IMR-90 (cell line): ENCODE measurements at regions not wholly inside any gene's neighbourhood (a gene's known extent, or its start where the extent isn't known, plus 50 kb on each side); places are given as distances from the start of the nearest gene placed in this dataset.

Experiments
- ATAC-seq: fragments of 200-7000 bp; cut with Tn5 transposase; 2 replicates; pipeline ENCODE4 v1.9.1; 2020; ENCODE audit warnings: low read depth, mild to moderate bottlenecking, moderate library complexity
- BruUV-seq: library from RNA; stranded (reverse); fragments of 400-500 nt; replicated peaks from 2 replicates; lab custom pipeline; 2021; lab: Mats Ljungman, UMichigan
- CTCF ChIA-PET: fragments of 300-600 bp; formaldehyde crosslinking; extraction: SDS; loops from one replicate; lab custom pipeline; 2021; ENCODE audit warnings: antibody characterized with exemption; lab: Yijun Ruan, JAX
- POLR2A ChIA-PET: fragments of 300-600 bp; sonication (Branson Sonifier 250); formaldehyde crosslinking; loops from one replicate; lab custom pipeline; 2022; ENCODE audit warnings: antibody characterized with exemption; ENCODE audit not compliant: unreplicated experiment; lab: Charles Lee
- DNase-seq: peaks from one replicate; pipeline ENCODE4 v3.0.0; 2013
- H2AFZ ChIP-seq: replicated peaks from 2 replicates; pipeline ENCODE3; 2013; ENCODE audit warnings: low read length, mild to moderate bottlenecking; ENCODE audit not compliant: poor library complexity
- H2AK5ac ChIP-seq: 2 replicates; pipeline ENCODE4 v1.6.1; 2013; ENCODE audit warnings: low read depth, low read length, inconsistent platforms
- H2AK9ac ChIP-seq: replicated peaks from 2 replicates; pipeline ENCODE3; 2013; ENCODE audit warnings: mild to moderate bottlenecking, low read depth, low read length, moderate library complexity; ENCODE audit not compliant: poor library complexity
- H2BK120ac ChIP-seq: 2 replicates; pipeline ENCODE4 v1.6.1; 2013; ENCODE audit warnings: low read depth, low read length, inconsistent platforms
- H2BK15ac ChIP-seq: 3 replicates; pipeline ENCODE4 v1.6.1; 2013; ENCODE audit warnings: low read depth, low read length, inconsistent platforms
- H2BK20ac ChIP-seq: 2 replicates; pipeline ENCODE4 v1.6.1; 2013; ENCODE audit warnings: low read depth, mild to moderate bottlenecking, inconsistent platforms, low read length, moderate library complexity
- H2BK5ac ChIP-seq: 2 replicates; pipeline ENCODE4 v1.6.1; 2013; ENCODE audit warnings: mild to moderate bottlenecking, low read depth, low read length, inconsistent platforms; ENCODE audit not compliant: poor library complexity, severe bottlenecking
- H3K14ac ChIP-seq: replicated peaks from 2 replicates; pipeline ENCODE4 v1.6.1; 2013; ENCODE audit warnings: low read depth, low read length, inconsistent platforms
- H3K18ac ChIP-seq: 2 replicates; pipeline ENCODE4 v1.6.1; 2013; ENCODE audit warnings: low read depth, low read length, control low read depth
- H3K23ac ChIP-seq: 2 replicates; pipeline ENCODE4 v1.6.1; 2013; ENCODE audit warnings: low read depth, low read length, inconsistent platforms
- H3K27ac ChIP-seq: 2 replicates; pipeline ENCODE4 v1.5.1; 2013; ENCODE audit warnings: mild to moderate bottlenecking, control low read depth, low read length; ENCODE audit not compliant: insufficient read depth
- H3K27me3 ChIP-seq: 2 replicates; pipeline ENCODE4 v1.6.1; 2013; ENCODE audit warnings: low read length; ENCODE audit not compliant: control insufficient read depth, insufficient read depth
- H3K36me3 ChIP-seq: 2 replicates; pipeline ENCODE4 v1.6.1; 2013; ENCODE audit warnings: low read length, mixed read lengths; ENCODE audit not compliant: control insufficient read depth, insufficient read depth
- H3K4ac ChIP-seq: 2 replicates; pipeline ENCODE4 v1.6.1; 2013; ENCODE audit warnings: low read depth, low read length, inconsistent platforms
- H3K4me1 ChIP-seq: 2 replicates; pipeline ENCODE4 v1.6.1; 2013; ENCODE audit warnings: low read length, mixed read lengths; ENCODE audit not compliant: control insufficient read depth, insufficient read depth
- H3K4me2 ChIP-seq: 2 replicates; pipeline ENCODE4 v1.6.1; 2013; ENCODE audit warnings: low read depth, mild to moderate bottlenecking, control low read depth, low read length, moderate library complexity
- H3K4me3 ChIP-seq: 2 replicates; pipeline ENCODE4 v1.5.1; 2013; ENCODE audit warnings: low read depth, mild to moderate bottlenecking, control low read depth, low read length, moderate library complexity; ENCODE audit not compliant: insufficient read depth
- H3K56ac ChIP-seq: 2 replicates; pipeline ENCODE4 v1.6.1; 2013; ENCODE audit warnings: low read length, inconsistent platforms; ENCODE audit not compliant: insufficient read depth; ENCODE audit errors: extremely low read depth
- H3K79me1 ChIP-seq, 2 experiments: 2 replicates each; pipeline ENCODE4 v1.6.1; 2013; ENCODE audit warnings: low read length in 2 of 2, inconsistent platforms in 1 of 2, low read depth in 1 of 2
- H3K9ac ChIP-seq: 2 replicates; pipeline ENCODE4 v1.6.1; 2013; ENCODE audit warnings: low read depth, low read length, control low read depth
- H3K9me1 ChIP-seq: 2 replicates; pipeline ENCODE4 v1.6.1; 2013; ENCODE audit warnings: low read length, inconsistent platforms; ENCODE audit not compliant: insufficient read depth
- H3K9me3 ChIP-seq: 2 replicates; pipeline ENCODE4 v1.6.1; 2013; ENCODE audit warnings: low read length; ENCODE audit not compliant: control insufficient read depth, insufficient read depth
- H4K20me1 ChIP-seq: 2 replicates; pipeline ENCODE4 v1.6.1; 2013; ENCODE audit warnings: low read length, inconsistent platforms; ENCODE audit not compliant: insufficient read depth
- H4K5ac ChIP-seq: 2 replicates; pipeline ENCODE4 v1.6.1; 2013; ENCODE audit warnings: mild to moderate bottlenecking, low read depth, low read length, control low read depth
- H4K8ac ChIP-seq, 2 experiments: 2 replicates each; pipeline ENCODE4 v1.6.1; 2013; ENCODE audit warnings: low read depth in 2 of 2, low read length in 2 of 2, control low read depth in 1 of 2, inconsistent platforms in 1 of 2
- H4K91ac ChIP-seq: 2 replicates; pipeline ENCODE4 v1.6.1; 2013; ENCODE audit warnings: low read depth, low read length, inconsistent platforms; ENCODE audit not compliant: insufficient read depth
- BHLHE40 ChIP-seq: fragments of 150-350 bp; IDR thresholded peaks from 2 replicates; pipeline ENCODE4 v1.6.1; 2016; ENCODE audit warnings: mild to moderate bottlenecking, low read depth, low read length
- CEBPB ChIP-seq: IDR thresholded peaks from 2 replicates; pipeline ENCODE4 v1.6.1; 2012; ENCODE audit warnings: low read depth, low read length, improper control_type of control experiment
- FOS ChIP-seq: fragments of 150-350 bp; IDR thresholded peaks from 2 replicates; pipeline ENCODE4 v1.6.1; 2016; ENCODE audit warnings: low read depth, low read length
- MAFK ChIP-seq: IDR thresholded peaks from 2 replicates; pipeline ENCODE4 v1.6.1; 2012; ENCODE audit warnings: low read depth, low read length, improper control_type of control experiment
- MAZ ChIP-seq: IDR thresholded peaks from 2 replicates; pipeline ENCODE4 v1.6.1; 2012; ENCODE audit warnings: low read depth, mild to moderate bottlenecking, low read length, improper control_type of control experiment, moderate library complexity, borderline replicate concordance
- MXI1 ChIP-seq: IDR thresholded peaks from 2 replicates; pipeline ENCODE4 v1.6.1; 2012; ENCODE audit warnings: low read depth, mild to moderate bottlenecking, low read length, moderate library complexity, borderline replicate concordance
- NFE2L2 ChIP-seq: fragments of 150-350 bp; IDR thresholded peaks from 2 replicates; pipeline ENCODE4 v1.6.1; 2016; ENCODE audit warnings: low read depth, mild to moderate bottlenecking, low read length
- POLR2A ChIP-seq: IDR thresholded peaks from 2 replicates; pipeline ENCODE4 v1.6.1; 2012; ENCODE audit warnings: mild to moderate bottlenecking, low read depth, low read length
- RAD21 ChIP-seq: IDR thresholded peaks from 2 replicates; pipeline ENCODE4 v1.6.1; 2012; ENCODE audit warnings: low read length, improper control_type of control experiment
- RCOR1 ChIP-seq: IDR thresholded peaks from 2 replicates; pipeline ENCODE4 v1.6.1; 2012; ENCODE audit warnings: mild to moderate bottlenecking, low read length, improper control_type of control experiment; ENCODE audit not compliant: insufficient replicate concordance
- SMC3 ChIP-seq: fragments of 150-350 bp; IDR thresholded peaks from 2 replicates; pipeline ENCODE4 v1.6.1; 2016; ENCODE audit warnings: low read depth, mild to moderate bottlenecking, antibody characterized with exemption, low read length, moderate library complexity
- WGBS, 2 experiments: methylation state at CpG; one replicate each; pipeline versions ENCODE4 v1.1.5 to v1.1.7; 2013; ENCODE audit warnings: missing lambda C conversion rate in 2 of 2; ENCODE audit not compliant: insufficient read length in 1 of 2; ENCODE audit errors: extremely low coverage in 2 of 2; 5-methylcytosine and 5-hydroxymethylcytosine counted together
- dilution Hi-C: fragments of 300-500 bp; cut with HindIII; formaldehyde crosslinking; loops from one replicate; pipeline ENCODE4 v1.14.3; 2018; ENCODE audit warnings: low sequenced_read_pairs; ENCODE audit not compliant: unreplicated experiment
- in situ Hi-C: fragments of 300-500 bp; cut with MboI; formaldehyde crosslinking; loops from 3 replicates; pipeline ENCODE4 v1.14.3; 2019; ENCODE audit warnings: low sequenced_read_pairs, inconsistent platforms, mixed read lengths
- intact Hi-C: fragments of 100-400 bp; cut with micrococcal nuclease; formaldehyde crosslinking; loops from 2 replicates; pipeline ENCODE4 v1.10.0; 2022
- TF ChIP-seq, protein P1 (sequence below): fragments of 150-350 bp; IDR thresholded peaks from 2 replicates; pipeline ENCODE4 v1.6.1; 2017; ENCODE audit warnings: mild to moderate bottlenecking, antibody characterized with exemption, low read length, low read depth
- TF ChIP-seq, protein P2 (sequence below): conservative IDR thresholded peaks from 2 replicates; pipeline ENCODE4 v1.5.1; 2012; ENCODE audit warnings: mild to moderate bottlenecking, low read depth, low read length, improper control_type of control experiment

DNA sequence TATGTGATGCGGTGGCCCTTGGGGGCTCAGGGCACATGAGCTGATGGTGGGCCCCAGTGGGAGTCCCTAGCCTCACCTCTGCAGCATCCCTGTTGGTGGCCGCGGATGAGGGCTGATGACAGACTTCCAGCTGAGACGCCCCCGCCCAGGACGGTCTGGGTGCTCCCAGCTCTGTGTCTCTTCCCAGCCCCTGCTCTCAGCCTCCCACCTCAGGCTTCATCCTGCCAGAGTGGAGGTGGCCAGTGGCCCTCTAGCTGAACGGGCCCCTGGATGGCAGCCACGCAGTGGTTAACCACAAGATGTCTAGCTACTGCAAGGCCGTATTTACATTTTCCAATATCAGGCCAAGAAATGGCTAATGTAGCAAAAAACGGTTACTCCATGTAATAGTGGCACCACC is 205.3 kb upstream of the LINGO1 start:
- ChIA-PET CTCF (no interaction called here), POLR2A (no interaction called here)
- Histone ChIP-seq H4K91ac (no peak overlapping the region), H3K56ac (no peak overlapping the region), H2BK5ac (no peak overlapping the region), H3K23ac (no peak overlapping the region), H3K14ac (no peak overlapping the region), H2BK20ac (no peak overlapping the region), H2AK9ac (no peak overlapping the region), H3K36me3 (no peaks in the 10 kb centered on the region), H4K5ac (no peak overlapping the region), H3K79me1 (no peaks in the 10 kb centered on the region), H3K4me1 (0 out of 2 replicates have a peak, but pooled peaks cover 3% of the 10 kb centered on the region), H3K27me3 (peaks cover 60% of the 10 kb centered on the region), H3K9ac (no peak overlapping the region), H4K8ac (no peak overlapping the region), H3K4me3 (no peak overlapping the region), H4K20me1 (no peaks in the 10 kb centered on the region), H3K27ac (no peak overlapping the region), H2BK15ac (no peak overlapping the region), H2AFZ (no peak overlapping the region), H2BK120ac (no peak overlapping the region), H3K18ac (no peak overlapping the region), H3K9me3 (no peaks in the 10 kb centered on the region), H3K4me2 (no peak overlapping the region), H3K9me1 (no peaks in the 10 kb centered on the region), H3K4ac (no peak overlapping the region), H2AK5ac (no peak overlapping the region)
- WGBS, 2 experiments, result 41% methylated on average over 2 of the region's 10 CpGs; no CpG with 5 or more reads in 1 of the 2 experiments
- TF ChIP-seq MAZ (no peak), MXI1 (no peak), CEBPB (no peak), SMC3 (no peak), MAFK (no peak), BHLHE40 (no peak), POLR2A (no peak), FOS (no peak), RCOR1 (no peak), RAD21 (no peak), NFE2L2 (no peak)
- TF ChIP-seq, protein P1, sequence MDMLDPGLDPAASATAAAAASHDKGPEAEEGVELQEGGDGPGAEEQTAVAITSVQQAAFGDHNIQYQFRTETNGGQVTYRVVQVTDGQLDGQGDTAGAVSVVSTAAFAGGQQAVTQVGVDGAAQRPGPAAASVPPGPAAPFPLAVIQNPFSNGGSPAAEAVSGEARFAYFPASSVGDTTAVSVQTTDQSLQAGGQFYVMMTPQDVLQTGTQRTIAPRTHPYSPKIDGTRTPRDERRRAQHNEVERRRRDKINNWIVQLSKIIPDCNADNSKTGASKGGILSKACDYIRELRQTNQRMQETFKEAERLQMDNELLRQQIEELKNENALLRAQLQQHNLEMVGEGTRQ, result no peak
- TF ChIP-seq, protein P2, sequence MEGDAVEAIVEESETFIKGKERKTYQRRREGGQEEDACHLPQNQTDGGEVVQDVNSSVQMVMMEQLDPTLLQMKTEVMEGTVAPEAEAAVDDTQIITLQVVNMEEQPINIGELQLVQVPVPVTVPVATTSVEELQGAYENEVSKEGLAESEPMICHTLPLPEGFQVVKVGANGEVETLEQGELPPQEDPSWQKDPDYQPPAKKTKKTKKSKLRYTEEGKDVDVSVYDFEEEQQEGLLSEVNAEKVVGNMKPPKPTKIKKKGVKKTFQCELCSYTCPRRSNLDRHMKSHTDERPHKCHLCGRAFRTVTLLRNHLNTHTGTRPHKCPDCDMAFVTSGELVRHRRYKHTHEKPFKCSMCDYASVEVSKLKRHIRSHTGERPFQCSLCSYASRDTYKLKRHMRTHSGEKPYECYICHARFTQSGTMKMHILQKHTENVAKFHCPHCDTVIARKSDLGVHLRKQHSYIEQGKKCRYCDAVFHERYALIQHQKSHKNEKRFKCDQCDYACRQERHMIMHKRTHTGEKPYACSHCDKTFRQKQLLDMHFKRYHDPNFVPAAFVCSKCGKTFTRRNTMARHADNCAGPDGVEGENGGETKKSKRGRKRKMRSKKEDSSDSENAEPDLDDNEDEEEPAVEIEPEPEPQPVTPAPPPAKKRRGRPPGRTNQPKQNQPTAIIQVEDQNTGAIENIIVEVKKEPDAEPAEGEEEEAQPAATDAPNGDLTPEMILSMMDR, result no peak
- dilution Hi-C loops (no loop called here), in situ Hi-C loops (no loop called here), intact Hi-C loops (no loop called here)
- BruUV-seq, result no TSS peak
- no peak for ATAC-seq
- DNase-seq, result no peak
